HG03135 (cell line): ENCODE measurements at regions not wholly inside any gene's neighbourhood (a gene's known extent, or its start where the extent isn't known, plus 50 kb on each side); places are given as distances from the start of the nearest gene placed in this dataset.

ENCODE experiments used
- ATAC-seq: cut with Tn5 transposase; IDR thresholded peaks from one replicate; pipeline ENCODE4 v1.9.1; 2021; ENCODE audit warnings: mild to moderate bottlenecking, moderate library complexity; ENCODE audit not compliant: unreplicated experiment

- no peak for ATAC-seq
Measured at GRCh38 chr7:10216462-10216861, 757.2 kb upstream of the PHF14 start.

- ATAC-seq = no peak
Measured at GRCh38 chr7:10221084-10221483, 752.6 kb upstream of the PHF14 start.

GRCh38 chr7:10222976-10223375 lies 750.7 kb upstream of the PHF14 start:
- ATAC-seq = no peak

- no peak for ATAC-seq
Measured at GRCh38 chr7:10225275-10225674, 748.4 kb upstream of the PHF14 start.

- ATAC-seq = no peak
Measured at GRCh38 chr7:10237306-10237705, 736.4 kb upstream of the PHF14 start.

GRCh38 chr7:10238641-10239040 lies 735.0 kb upstream of the PHF14 start:
- ATAC-seq = no peak

- ATAC-seq = no peak
Measured at GRCh38 chr7:10239695-10240345, 733.9 kb upstream of the PHF14 start.

GRCh38 chr7:10245406-10245805 lies 728.3 kb upstream of the PHF14 start:
- no peak for ATAC-seq

GRCh38 chr7:10257438-10257837 lies 716.2 kb upstream of the PHF14 start:
- ATAC-seq = no peak

- ATAC-seq = no peak
Measured at GRCh38 chr7:10266976-10267375, 706.7 kb upstream of the PHF14 start.

GRCh38 chr7:10268034-10268433 lies 705.6 kb upstream of the PHF14 start:
- no peak for ATAC-seq

- ATAC-seq = no peak
Measured at GRCh38 chr7:10282909-10283308, 690.8 kb upstream of the PHF14 start.

GRCh38 chr7:10284001-10284400 lies 689.7 kb upstream of the PHF14 start:
- ATAC-seq = no peak

- ATAC-seq = no peak
Measured at GRCh38 chr7:10299384-10299783, 674.3 kb upstream of the PHF14 start.

GRCh38 chr7:10300577-10300976 lies 673.1 kb upstream of the PHF14 start:
- ATAC-seq = no peak

GRCh38 chr7:10308276-10308675 lies 665.4 kb upstream of the PHF14 start:
- no peak for ATAC-seq

- no peak for ATAC-seq
Measured at GRCh38 chr7:10312942-10313341, 660.7 kb upstream of the PHF14 start.

- ATAC-seq = no peak
Measured at GRCh38 chr7:10315881-10316280, 657.8 kb upstream of the PHF14 start.

- ATAC-seq = no peak
Measured at GRCh38 chr7:10316488-10316887, 657.2 kb upstream of the PHF14 start.

- no peak for ATAC-seq
Measured at GRCh38 chr7:10325395-10325794, 648.3 kb upstream of the PHF14 start.

GRCh38 chr7:10343108-10343507 lies 630.6 kb upstream of the PHF14 start:
- ATAC-seq = no peak

- no peak for ATAC-seq
Measured at GRCh38 chr7:10346032-10346431, 627.6 kb upstream of the PHF14 start.

GRCh38 chr7:10355816-10356215 lies 617.9 kb upstream of the PHF14 start:
- ATAC-seq = no peak
